ENCODE measurements at regions not wholly inside any gene's neighbourhood (a gene's known extent, or its start where the extent isn't known, plus 50 kb on each side); places are given as distances from the start of the nearest gene placed in this dataset.

DNA sequence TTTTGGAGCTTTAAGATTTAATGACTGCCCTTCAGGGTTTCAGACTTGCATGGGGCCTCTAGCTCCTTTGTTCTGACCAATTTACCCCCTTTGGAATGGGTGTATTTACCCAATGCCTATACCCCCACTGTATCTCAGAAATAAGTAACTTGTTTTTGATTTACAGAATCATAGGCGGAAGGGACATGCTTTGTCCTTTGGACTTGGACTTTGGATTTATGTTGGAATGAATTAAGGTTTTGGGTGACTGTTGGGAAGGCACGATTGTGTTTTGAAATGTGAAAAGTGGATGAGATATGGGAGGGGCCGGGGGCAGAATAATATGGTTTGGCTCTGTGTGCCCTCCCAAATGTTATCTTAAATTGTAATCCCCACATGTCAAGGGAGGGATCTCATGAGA, 1824.7 kb downstream of the PCDH7 start:
- CTCF ChIA-PET = no interaction called here
- no peaks in the 10 kb centered on the region for H3K27me3 Mint-ChIP-seq
- POLR2A ChIA-PET = no interaction called here
- H3K4me1 ChIP-seq (ENCODE audit: insufficient read depth, low read length) = no peaks in the 10 kb centered on the region
- no peaks in the 10 kb centered on the region for H3K4me1 Mint-ChIP-seq (ENCODE audit: low read depth)
- DNase-seq (no peak), ATAC-seq (ENCODE audit: poor library complexity) (no peak)
- peaks cover 7 to 8% of the 10 kb centered on the region in 2 experiments for H3K9me3 ChIP-seq (ENCODE audit: control insufficient read depth in 1 of 2, insufficient read depth in 1 of 2, low read length in 2 of 2)
- H3K36me3 ChIP-seq (ENCODE audit: insufficient read depth, low read length) = no peaks in the 10 kb centered on the region
- no peak overlapping the region for H3K4me3 ChIP-seq (ENCODE audit: low read length)
- no peak overlapping the region for H3K27ac Mint-ChIP-seq
- H3K27ac ChIP-seq (ENCODE audit: low read depth in 1 of 2, low read length in 2 of 2) = no peak overlapping the region
- no peaks in the 10 kb centered on the region for H3K27me3 ChIP-seq (ENCODE audit: control insufficient read depth in 1 of 2, insufficient read depth in 2 of 2, low read length in 2 of 2)
- peaks cover 16% of the 10 kb centered on the region for H3K9me3 Mint-ChIP-seq
- intact Hi-C loops (cut with DNase I, micrococcal nuclease) = no loop called here
- no peaks in the 10 kb centered on the region for H3K36me3 Mint-ChIP-seq (ENCODE audit: low read depth)
- H3K4me3 Mint-ChIP-seq = no peak overlapping the region
- TF ChIP-seq, protein P1, sequence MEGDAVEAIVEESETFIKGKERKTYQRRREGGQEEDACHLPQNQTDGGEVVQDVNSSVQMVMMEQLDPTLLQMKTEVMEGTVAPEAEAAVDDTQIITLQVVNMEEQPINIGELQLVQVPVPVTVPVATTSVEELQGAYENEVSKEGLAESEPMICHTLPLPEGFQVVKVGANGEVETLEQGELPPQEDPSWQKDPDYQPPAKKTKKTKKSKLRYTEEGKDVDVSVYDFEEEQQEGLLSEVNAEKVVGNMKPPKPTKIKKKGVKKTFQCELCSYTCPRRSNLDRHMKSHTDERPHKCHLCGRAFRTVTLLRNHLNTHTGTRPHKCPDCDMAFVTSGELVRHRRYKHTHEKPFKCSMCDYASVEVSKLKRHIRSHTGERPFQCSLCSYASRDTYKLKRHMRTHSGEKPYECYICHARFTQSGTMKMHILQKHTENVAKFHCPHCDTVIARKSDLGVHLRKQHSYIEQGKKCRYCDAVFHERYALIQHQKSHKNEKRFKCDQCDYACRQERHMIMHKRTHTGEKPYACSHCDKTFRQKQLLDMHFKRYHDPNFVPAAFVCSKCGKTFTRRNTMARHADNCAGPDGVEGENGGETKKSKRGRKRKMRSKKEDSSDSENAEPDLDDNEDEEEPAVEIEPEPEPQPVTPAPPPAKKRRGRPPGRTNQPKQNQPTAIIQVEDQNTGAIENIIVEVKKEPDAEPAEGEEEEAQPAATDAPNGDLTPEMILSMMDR (IDR thresholded peaks at IDR 0.05) = no peak

DNA sequence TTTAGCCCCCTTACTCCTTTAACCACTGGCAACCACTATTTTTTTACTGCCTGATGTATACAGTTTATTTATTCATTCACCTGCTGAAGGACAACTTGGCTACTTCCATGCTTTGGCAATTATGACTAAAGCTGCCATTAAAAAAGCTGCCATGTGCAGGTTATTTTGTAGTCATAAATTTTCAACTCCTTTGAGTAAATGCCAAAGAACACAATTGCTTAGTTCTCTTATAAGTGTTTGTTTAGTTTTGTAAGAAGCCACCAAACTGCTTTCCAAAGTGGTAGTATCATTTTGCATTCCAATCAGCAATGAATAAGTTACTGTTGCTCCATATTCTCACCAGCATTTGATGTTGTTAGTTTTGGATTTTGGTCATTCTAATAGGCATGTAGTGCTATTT, 1831.8 kb downstream of the PCDH7 start:
- H3K27ac ChIP-seq (ENCODE audit: low read depth in 1 of 2, low read length in 2 of 2) = no peak overlapping the region
- H3K27me3 ChIP-seq (ENCODE audit: control insufficient read depth in 1 of 2, insufficient read depth in 2 of 2, low read length in 2 of 2) = no peaks in the 10 kb centered on the region
- H3K9me3 ChIP-seq (ENCODE audit: control insufficient read depth in 1 of 2, insufficient read depth in 1 of 2, low read length in 2 of 2) = peaks cover 0 to 5% of the 10 kb centered on the region in 2 experiments
- POLR2A ChIA-PET = no interaction called here
- no peak overlapping the region for H3K4me3 ChIP-seq (ENCODE audit: low read length)
- ATAC-seq (ENCODE audit: poor library complexity) (no peak), DNase-seq (no peak)
- no peaks in the 10 kb centered on the region for H3K36me3 Mint-ChIP-seq (ENCODE audit: low read depth)
- intact Hi-C loops (cut with DNase I, micrococcal nuclease) = no loop called here
- H3K4me1 Mint-ChIP-seq (ENCODE audit: low read depth) = no peaks in the 10 kb centered on the region
- H3K27ac Mint-ChIP-seq = no peak overlapping the region
- no peaks in the 10 kb centered on the region for H3K4me1 ChIP-seq (ENCODE audit: insufficient read depth, low read length)
- TF ChIP-seq, protein P1 (IDR thresholded peaks at IDR 0.05) = no peak
- H3K4me3 Mint-ChIP-seq = no peak overlapping the region
- peaks cover 4% of the 10 kb centered on the region for H3K9me3 Mint-ChIP-seq
- H3K27me3 Mint-ChIP-seq = no peaks in the 10 kb centered on the region
- no peaks in the 10 kb centered on the region for H3K36me3 ChIP-seq (ENCODE audit: insufficient read depth, low read length)
- CTCF ChIA-PET = no interaction called here

DNA sequence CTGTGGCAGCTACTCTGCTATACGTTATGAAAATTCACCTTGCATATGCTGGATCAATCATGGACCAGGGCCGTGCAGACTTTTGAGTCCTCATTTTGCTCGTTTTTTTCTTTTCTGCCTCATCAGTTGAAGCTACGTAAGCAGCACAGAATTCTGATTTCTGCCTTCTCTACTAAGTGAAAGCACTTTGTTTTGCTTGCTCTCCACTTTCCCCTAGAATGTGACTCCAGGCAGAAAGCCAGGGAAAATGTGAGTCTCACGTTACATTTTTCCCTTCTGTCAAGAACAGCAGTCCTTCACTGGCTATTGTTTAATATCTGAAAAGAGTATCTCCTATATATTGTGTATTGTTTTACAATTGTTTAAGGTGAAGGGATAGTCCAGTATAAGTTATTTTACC, 1840.1 kb downstream of the PCDH7 start:
- Mint-ChIP-seq H3K4me3 (no peak overlapping the region), H3K27me3 (no peaks in the 10 kb centered on the region), H3K36me3 (ENCODE audit: low read depth) (no peaks in the 10 kb centered on the region), H3K27ac (no peak overlapping the region), H3K9me3 (peaks cover 12% of the 10 kb centered on the region), H3K4me1 (ENCODE audit: low read depth) (no peaks in the 10 kb centered on the region)
- H3K27me3 ChIP-seq (ENCODE audit: control insufficient read depth in 1 of 2, insufficient read depth in 2 of 2, low read length in 2 of 2) = no peaks in the 10 kb centered on the region
- H3K27ac ChIP-seq (ENCODE audit: low read depth in 1 of 2, low read length in 2 of 2) = no peak overlapping the region
- ChIA-PET POLR2A (no interaction called here), CTCF (no interaction called here)
- no peak for ATAC-seq (ENCODE audit: poor library complexity)
- TF ChIP-seq, protein P1 (IDR thresholded peaks at IDR 0.05) = no peak
- DNase-seq = no peak
- H3K4me1 ChIP-seq (ENCODE audit: insufficient read depth, low read length) = no peaks in the 10 kb centered on the region
- H3K4me3 ChIP-seq (ENCODE audit: low read length) = no peak overlapping the region
- no peaks in the 10 kb centered on the region for H3K36me3 ChIP-seq (ENCODE audit: insufficient read depth, low read length)
- intact Hi-C loops (cut with DNase I, micrococcal nuclease) = no loop called here
- peaks cover 3 to 8% of the 10 kb centered on the region in 2 experiments for H3K9me3 ChIP-seq (ENCODE audit: control insufficient read depth in 1 of 2, insufficient read depth in 1 of 2, low read length in 2 of 2)
